H1 (cell line): ENCODE measurements at regions not wholly inside any gene's neighbourhood (a gene's known extent, or its start where the extent isn't known, plus 50 kb on each side); places are given as distances from the start of the nearest gene placed in this dataset.

ENCODE experiments used
- CTCF ChIA-PET: fragments of 300-600 bp; sonication (Branson Sonifier 250); formaldehyde crosslinking; loops from one replicate; lab custom pipeline; 2021; ENCODE audit not compliant: partially characterized antibody; lab: Charles Lee
- POLR2A ChIA-PET: fragments of 300-600 bp; sonication (Branson Sonifier 250); formaldehyde crosslinking; loops from one replicate; lab custom pipeline; 2021; ENCODE audit warnings: inconsistent platforms; ENCODE audit not compliant: partially characterized antibody; lab: Charles Lee
- DNase-seq, 2 experiments: peaks; one replicate each; pipeline versions ENCODE4 v3.0.0 to v3.0.0-alpha.2; 2010 to 2022; ENCODE audit warnings: low spot score in 2 of 2, low read depth in 1 of 2, mixed read lengths in 1 of 2
- FAIRE-seq: peaks from 2 replicates; lab custom pipeline; 2011; peaks lifted over from hg19 to GRCh38; lab: Jason Lieb, UNC
- H2AFZ ChIP-seq: 2 replicates; pipeline ENCODE4 v1.8.1; 2012; ENCODE audit warnings: low read length, inconsistent platforms
- H2AK5ac ChIP-seq: 2 replicates; pipeline ENCODE4 v1.6.1; 2013; ENCODE audit warnings: low read depth, low read length
- H2BK120ac ChIP-seq: replicated peaks from 2 replicates; pipeline ENCODE3; 2013; ENCODE audit warnings: low read depth, low read length, inconsistent platforms
- H2BK12ac ChIP-seq: 2 replicates; pipeline ENCODE4 v1.6.1; 2013; ENCODE audit warnings: low read depth, low read length
- H2BK15ac ChIP-seq: 2 replicates; pipeline ENCODE4 v1.6.1; 2013; ENCODE audit warnings: low read length
- H2BK20ac ChIP-seq: 2 replicates; pipeline ENCODE4 v1.6.1; 2013; ENCODE audit warnings: low read length
- H2BK5ac ChIP-seq: 2 replicates; pipeline ENCODE4 v1.6.1; 2013; ENCODE audit warnings: low read depth, low read length
- H3K14ac ChIP-seq: 2 replicates; pipeline ENCODE4 v1.6.1; 2013; ENCODE audit warnings: inconsistent platforms; ENCODE audit not compliant: insufficient read length
- H3K18ac ChIP-seq: 2 replicates; pipeline ENCODE4 v1.6.1; 2013; ENCODE audit warnings: low read length; ENCODE audit errors: extremely low read depth
- H3K23ac ChIP-seq: 2 replicates; pipeline ENCODE4 v1.6.1; 2013; ENCODE audit warnings: inconsistent platforms; ENCODE audit not compliant: insufficient read length
- H3K23me2 ChIP-seq: 2 replicates; pipeline ENCODE4 v1.6.1; 2013; ENCODE audit warnings: low read depth, low read length
- H3K27ac ChIP-seq: 2 replicates; pipeline ENCODE4 v1.6.1; 2011; ENCODE audit warnings: low read depth, low read length, inconsistent platforms
- H3K27me3 ChIP-seq, 4 experiments: replicated peaks in 1 of 4; 1 replicate in 1 of 4; 2 replicates in 3 of 4; pipeline versions ENCODE4 v1.6.1 to v1.8.1; 2011 to 2013; ENCODE audit warnings: low read length in 3 of 4, mild to moderate bottlenecking in 3 of 4, inconsistent platforms in 2 of 4, mixed read lengths in 2 of 4, moderate library complexity in 1 of 4; ENCODE audit not compliant: control insufficient read depth in 3 of 4, insufficient read depth in 3 of 4; ENCODE audit errors: extremely low read depth in 1 of 4
- H3K36me3 ChIP-seq, 4 experiments: 2 replicates each; pipeline versions ENCODE4 v1.6.1 to v1.8.1; 2011 to 2013; ENCODE audit warnings: mild to moderate bottlenecking in 4 of 4, low read length in 3 of 4, moderate library complexity in 2 of 4, control low read depth in 1 of 4, inconsistent platforms in 1 of 4; ENCODE audit not compliant: insufficient read depth in 4 of 4, control insufficient read depth in 2 of 4
- H3K4ac ChIP-seq: replicated peaks from 2 replicates; pipeline ENCODE3; 2013; ENCODE audit warnings: low read length, low read depth, mixed read lengths, inconsistent platforms; ENCODE audit not compliant: insufficient read length
- H3K4me1 ChIP-seq, 4 experiments: replicated peaks in 1 of 4; 1 replicate in 1 of 4; 2 replicates in 3 of 4; pipeline versions ENCODE4 v1.6.1 to v1.8.1; 2011 to 2013; ENCODE audit warnings: low read length in 3 of 4, inconsistent platforms in 2 of 4, mixed read lengths in 1 of 4; ENCODE audit not compliant: insufficient read depth in 4 of 4, control insufficient read depth in 3 of 4
- H3K4me2 ChIP-seq, 2 experiments: 2 replicates each; pipeline versions ENCODE4 v1.6.1 to v1.8.1; 2011 to 2013; ENCODE audit warnings: low read depth in 2 of 2, low read length in 2 of 2, control low read depth in 1 of 2, inconsistent platforms in 1 of 2, mild to moderate bottlenecking in 1 of 2; ENCODE audit not compliant: insufficient read depth in 1 of 2
- H3K4me3 ChIP-seq, 4 experiments: fragments of 200-600, 300-600 bp in 1 of 4; sonication (generic), shearing (Covaris generic), sonication (Bioruptor Twin) in 1 of 4; 2 replicates each; pipeline versions ENCODE4 v1.5.1 to v1.8.1; 2011 to 2016; ENCODE audit warnings: low read length in 4 of 4, low read depth in 3 of 4, control low read depth in 2 of 4, inconsistent platforms in 2 of 4, mild to moderate bottlenecking in 2 of 4, mixed read lengths in 1 of 4, moderate library complexity in 1 of 4; ENCODE audit not compliant: insufficient read depth in 2 of 4; ENCODE audit errors: extremely low read depth in 1 of 4
- H3K56ac ChIP-seq: replicated peaks from 2 replicates; pipeline ENCODE3; 2013; ENCODE audit warnings: low read depth, mild to moderate bottlenecking, mixed read lengths, low read length, inconsistent platforms; ENCODE audit not compliant: insufficient read length
- H3K79me1 ChIP-seq: 2 replicates; pipeline ENCODE4 v1.6.1; 2013; ENCODE audit warnings: low read depth, low read length, control low read depth
- H3K79me2 ChIP-seq, 2 experiments: 2 replicates each; pipeline versions ENCODE4 v1.6.1 to v1.8.1; 2012 to 2013; ENCODE audit warnings: low read length in 2 of 2, mild to moderate bottlenecking in 2 of 2, inconsistent platforms in 1 of 2; ENCODE audit not compliant: insufficient read depth in 2 of 2, control insufficient read depth in 1 of 2
- H3K9ac ChIP-seq, 4 experiments: replicated peaks in 1 of 4; 1 replicate in 1 of 4; 2 replicates in 3 of 4; pipeline versions ENCODE4 v1.6.1 to v1.8.1; 2011 to 2013; ENCODE audit warnings: low read depth in 3 of 4, low read length in 3 of 4, control low read depth in 2 of 4, mild to moderate bottlenecking in 2 of 4, moderate library complexity in 2 of 4, inconsistent platforms in 1 of 4; ENCODE audit errors: extremely low read depth in 1 of 4
- H3K9me3 ChIP-seq, 2 experiments: 2 replicates each; pipeline versions ENCODE4 v1.6.1 to v1.8.1; 2012 to 2013; ENCODE audit warnings: mild to moderate bottlenecking in 2 of 2, moderate library complexity in 2 of 2, control low read depth in 1 of 2, inconsistent platforms in 1 of 2, low read depth in 1 of 2, low read length in 1 of 2, mixed read lengths in 1 of 2; ENCODE audit not compliant: insufficient read depth in 2 of 2
- H4K20me1 ChIP-seq, 2 experiments: replicated peaks in 1 of 2; 2 replicates each; pipeline versions ENCODE3 to v1.8.1; 2011 to 2013; ENCODE audit warnings: inconsistent platforms in 2 of 2, low read length in 2 of 2, mild to moderate bottlenecking in 1 of 2; ENCODE audit not compliant: insufficient read depth in 2 of 2, control insufficient read depth in 1 of 2
- H4K5ac ChIP-seq: 2 replicates; pipeline ENCODE4 v1.6.1; 2013; ENCODE audit warnings: low read length, low read depth, mixed read lengths, inconsistent platforms; ENCODE audit not compliant: insufficient read length
- H4K8ac ChIP-seq: 2 replicates; pipeline ENCODE4 v1.8.0; 2013; ENCODE audit warnings: mild to moderate bottlenecking, moderate library complexity, low read length, inconsistent platforms; ENCODE audit not compliant: insufficient read depth; ENCODE audit errors: extremely low read depth
- H4K91ac ChIP-seq: replicated peaks from 2 replicates; pipeline ENCODE3; 2013; ENCODE audit warnings: low read length, mixed read lengths, inconsistent platforms; ENCODE audit not compliant: insufficient read length
- ASH2L ChIP-seq: fragments of 200-600, 300-600 bp; sonication (generic); IDR thresholded peaks from one replicate; pipeline ENCODE4 v1.7.1; 2017; ENCODE audit warnings: low read length
- EZH2 ChIP-seq: fragments of 200-600 bp; sonication (generic); IDR thresholded peaks from 2 replicates; pipeline ENCODE4 v1.7.1; 2012; ENCODE audit warnings: low read depth, mild to moderate bottlenecking, moderate library complexity, low read length, inconsistent platforms; ENCODE audit not compliant: severe bottlenecking
- WGBS, 2 experiments: shearing (Covaris generic) in 1 of 2; methylation state at CpG; one replicate each; pipeline versions ENCODE4 v1.1.6 to v1.1.7; 2013 to 2015; ENCODE audit warnings: low lambda C conversion rate in 2 of 2, mixed read lengths in 2 of 2, inconsistent platforms in 1 of 2, low coverage in 1 of 2, missing lambda C conversion rate in 1 of 2; ENCODE audit not compliant: insufficient replicate concordance in 2 of 2, insufficient coverage in 1 of 2, insufficient read length in 1 of 2; ENCODE audit errors: extremely low coverage in 1 of 2, missing lambda C conversion rate in 1 of 2; 5-methylcytosine and 5-hydroxymethylcytosine counted together

GRCh38 chr12:87921621-87922020 is 107.6 kb downstream of the C12orf50 start:
- no peak overlapping the region for H3K4me2 ChIP-seq
- no peak overlapping the region for H3K56ac ChIP-seq
- no peak overlapping the region for H3K27ac ChIP-seq
- WGBS, 2 experiments = 94% methylated on average over 4 of the region's 4 CpGs; no CpG with 5 or more reads in 1 of the 2 experiments
- no peak overlapping the region for H3K23ac ChIP-seq
- no peak overlapping the region for H2AFZ ChIP-seq
- no peaks in the 10 kb centered on the region for H3K79me1 ChIP-seq
- no peak overlapping the region for H2BK15ac ChIP-seq
- H2BK12ac ChIP-seq = no peak overlapping the region
- H4K91ac ChIP-seq = no peak overlapping the region
- no peaks in the 10 kb centered on the region for H3K23me2 ChIP-seq
- ChIA-PET POLR2A (no interaction called here), CTCF (no interaction called here)
- no peaks in the 10 kb centered on the region for H3K9me3 ChIP-seq
- H3K79me2 ChIP-seq = no peaks in the 10 kb centered on the region
- H3K4ac ChIP-seq = no peak overlapping the region
- DNase-seq (no peak), FAIRE-seq (no peak)
- no peak overlapping the region for H2BK20ac ChIP-seq
- no peak overlapping the region for H3K18ac ChIP-seq
- no peak overlapping the region for H2BK120ac ChIP-seq
- H3K4me3 ChIP-seq = no peak overlapping the region
- H3K14ac ChIP-seq = no peak overlapping the region
- H4K5ac ChIP-seq = no peak overlapping the region
- no peak overlapping the region for H2BK5ac ChIP-seq
- H3K27me3 ChIP-seq = no peaks in the 10 kb centered on the region
- H3K4me1 ChIP-seq = no peaks in the 10 kb centered on the region
- no peak overlapping the region for H2AK5ac ChIP-seq
- no peaks in the 10 kb centered on the region for H4K20me1 ChIP-seq
- H4K8ac ChIP-seq = no peak overlapping the region
- TF ChIP-seq EZH2 = no peak
- TF ChIP-seq ASH2L = no peak
- H3K9ac ChIP-seq = no peak overlapping the region
- H3K36me3 ChIP-seq = no peaks in the 10 kb centered on the region
